OCI-M1 (cell line): ENCODE measurements at regions not wholly inside any gene's neighbourhood (a gene's known extent, or its start where the extent isn't known, plus 50 kb on each side); places are given as distances from the start of the nearest gene placed in this dataset.
"Not testable (repeated sequence)": the region's sequence is repeated elsewhere in the genome, so short reads cannot be mapped to it uniquely, and the experiment has no call there.

Experiments
- DNase-seq: peaks from one replicate; lab custom pipeline; 2025; lab: John Stamatoyannopoulos, UW

DNA sequence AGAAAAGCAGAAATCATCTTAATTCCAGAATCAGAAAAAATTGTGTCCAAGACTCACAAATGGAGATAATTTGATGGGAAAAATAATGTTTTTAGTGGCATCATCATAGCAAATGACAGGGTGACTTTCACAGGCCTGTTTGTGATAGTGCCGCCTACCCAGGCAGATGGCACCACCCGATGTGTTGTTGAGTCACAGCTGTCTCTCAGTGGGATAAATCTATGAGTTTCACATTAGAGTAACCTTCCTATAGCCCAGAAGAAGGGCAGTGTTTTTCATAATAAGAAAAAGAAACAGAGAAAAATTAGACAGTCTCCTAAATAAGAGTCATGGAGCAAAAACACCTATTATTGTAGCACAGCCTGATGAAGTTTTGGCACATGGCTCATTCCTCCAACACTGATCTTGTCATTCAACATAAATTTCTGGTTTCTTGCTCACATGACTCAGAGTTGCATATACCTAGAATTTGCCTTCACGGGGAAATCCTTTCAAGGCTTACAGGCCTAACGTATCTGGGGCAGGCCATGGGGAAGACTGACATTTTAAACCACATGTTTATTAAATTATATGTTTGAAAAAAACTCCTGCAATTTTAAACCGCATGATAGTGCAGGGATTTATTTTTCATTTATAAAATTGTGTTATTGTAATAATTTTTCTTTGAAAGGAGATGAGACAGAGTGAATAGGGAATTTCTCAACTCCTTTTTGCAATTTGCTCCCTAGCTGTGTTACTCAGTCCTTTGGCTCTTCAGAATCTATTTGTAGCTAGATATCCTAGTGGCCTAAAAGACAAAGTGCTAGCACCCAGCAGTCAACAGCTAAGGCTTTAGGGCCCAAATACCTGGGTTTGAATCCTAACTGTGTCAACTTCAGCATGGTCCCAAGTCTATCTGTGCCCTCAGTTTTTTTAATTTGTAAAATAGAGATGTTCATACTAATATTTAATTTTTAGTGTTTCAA is 393.7 kb downstream of the NDFIP2 start:
- DNase-seq, result no peak

DNA sequence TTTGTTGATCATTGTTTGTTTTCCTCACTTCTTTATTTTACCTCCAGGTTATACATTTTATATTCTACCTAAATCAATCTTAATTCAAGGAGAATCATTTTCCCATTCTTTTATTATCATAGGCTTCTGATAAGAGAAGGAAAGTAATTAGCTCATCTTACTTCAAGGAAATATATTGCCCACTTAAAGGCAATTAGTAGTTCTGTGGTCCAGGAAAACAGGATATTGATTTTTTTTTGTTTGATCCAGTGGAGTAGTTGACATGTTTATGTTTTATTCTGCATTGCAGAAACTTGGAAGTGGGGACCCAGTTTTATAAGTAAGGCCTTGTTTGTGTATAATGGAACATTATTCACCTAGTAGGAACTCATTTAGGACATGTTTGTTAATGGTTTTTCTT is 390.6 kb downstream of the NDFIP2 start:
- no peak for DNase-seq

DNA sequence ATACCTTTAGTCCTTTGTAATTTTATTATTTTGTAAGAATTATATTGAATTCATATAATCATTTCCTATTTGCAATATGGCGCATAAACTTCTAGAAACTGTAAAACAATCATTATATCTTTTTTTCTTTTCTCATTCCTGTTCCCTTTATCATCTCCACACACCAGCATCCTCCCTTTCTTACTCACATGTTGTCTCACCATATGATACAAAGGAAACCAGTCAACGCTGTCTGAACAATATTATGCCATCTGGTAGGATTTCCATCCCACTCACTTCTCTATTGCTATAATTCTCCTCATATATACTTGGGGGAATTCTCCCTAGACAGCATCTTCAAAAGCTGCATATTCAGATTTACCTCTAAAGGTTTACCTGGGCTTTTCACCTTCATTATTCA is 389.8 kb downstream of the NDFIP2 start:
- DNase-seq, result no peak

DNA sequence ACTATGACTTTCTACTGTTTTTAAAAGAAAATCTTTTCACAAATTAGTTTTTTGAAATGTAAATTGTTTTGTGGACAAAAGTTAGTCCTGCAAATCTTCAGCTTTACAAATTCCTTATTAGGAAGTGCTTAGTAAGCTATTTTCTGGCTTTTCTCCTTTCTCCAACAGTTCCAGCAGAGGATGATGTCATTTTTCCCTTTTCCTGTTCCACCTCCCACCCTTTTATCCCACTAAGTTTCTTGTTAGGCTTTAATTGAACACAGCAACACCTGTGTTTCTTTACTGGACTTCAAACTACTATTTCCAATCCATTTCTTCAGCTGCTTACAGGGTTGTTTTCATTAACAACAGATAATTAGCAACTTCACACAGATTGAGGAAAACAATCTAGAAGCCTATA is 389.2 kb downstream of the NDFIP2 start:
- DNase-seq, result no peak

DNA sequence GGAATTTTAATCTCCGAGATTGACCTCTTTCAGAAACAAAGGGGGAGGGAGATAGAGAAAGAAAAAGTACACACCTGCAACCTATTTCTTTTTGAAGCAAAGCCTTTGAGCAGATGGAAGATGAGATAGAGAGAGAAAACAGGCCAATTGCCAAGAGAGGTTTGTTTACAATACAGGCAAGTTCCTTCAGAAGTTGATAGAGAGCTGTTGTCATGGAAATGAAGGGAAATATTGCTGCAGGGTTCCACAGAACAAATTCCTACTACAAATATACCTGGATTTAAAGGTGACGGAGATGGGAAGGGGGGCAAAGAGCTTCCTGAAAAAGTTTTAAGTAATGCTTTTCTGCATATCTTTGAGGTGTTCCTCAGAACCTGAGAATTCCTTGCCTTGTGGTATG is 388.4 kb downstream of the NDFIP2 start:
- DNase-seq, result no peak

DNA sequence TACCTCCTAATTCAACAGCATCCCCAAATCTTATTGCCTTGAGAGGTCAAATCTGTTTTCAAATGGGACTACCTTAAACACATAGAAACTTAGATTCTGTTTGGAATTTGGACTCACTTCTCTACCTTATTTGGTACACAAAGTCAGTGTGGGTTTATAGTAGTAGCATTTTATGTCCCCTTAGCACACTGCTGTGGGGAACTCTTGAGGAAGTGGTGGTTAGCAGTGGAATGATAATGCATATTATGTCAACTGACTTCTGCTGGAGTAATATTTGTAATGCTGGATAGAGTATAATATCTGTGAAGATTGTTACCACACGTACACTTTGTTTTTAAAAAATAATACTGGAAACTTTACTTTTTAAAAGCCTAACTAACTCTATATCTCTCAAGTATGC is 386.3 kb downstream of the NDFIP2 start:
- DNase-seq, result peak; percentile 86

DNA sequence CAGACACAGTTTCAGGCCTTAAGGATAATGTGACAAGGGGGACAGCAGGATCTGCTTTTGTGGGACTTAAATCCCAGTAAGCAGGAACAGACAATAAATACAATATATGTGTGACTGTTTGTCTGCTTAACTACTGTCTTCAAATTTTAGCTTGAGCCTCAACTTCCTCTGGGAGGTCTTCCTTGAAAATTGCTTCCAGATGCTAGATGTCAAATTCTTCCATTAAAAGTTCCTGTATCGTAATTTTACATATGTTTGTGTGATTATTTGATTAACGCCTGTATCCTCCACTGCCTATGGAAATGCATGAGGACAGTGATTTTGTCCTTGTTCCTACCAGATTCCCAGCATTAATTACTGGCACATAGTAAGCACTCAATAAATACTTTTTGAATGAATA is 385.5 kb downstream of the NDFIP2 start:
- DNase-seq, result no peak

DNA sequence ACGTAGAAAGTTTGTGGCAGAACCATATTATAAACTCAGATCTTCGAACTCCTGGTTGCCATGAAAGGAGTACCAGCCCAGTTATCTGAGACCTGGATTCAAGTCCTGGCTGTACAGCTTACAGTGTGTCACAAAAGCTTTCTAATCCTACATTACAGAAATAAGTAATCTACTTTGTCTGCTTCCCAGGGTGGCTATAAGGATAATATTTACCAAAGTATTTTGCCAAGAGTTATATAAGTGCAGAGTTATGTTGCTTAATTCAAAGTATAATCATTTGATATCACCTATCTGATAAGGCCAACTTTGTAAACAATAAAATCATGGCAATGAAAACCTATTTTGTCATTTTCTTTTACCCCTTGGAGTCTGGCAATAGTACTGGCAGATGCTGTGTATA is 381.6 kb downstream of the NDFIP2 start:
- no peak for DNase-seq

DNA sequence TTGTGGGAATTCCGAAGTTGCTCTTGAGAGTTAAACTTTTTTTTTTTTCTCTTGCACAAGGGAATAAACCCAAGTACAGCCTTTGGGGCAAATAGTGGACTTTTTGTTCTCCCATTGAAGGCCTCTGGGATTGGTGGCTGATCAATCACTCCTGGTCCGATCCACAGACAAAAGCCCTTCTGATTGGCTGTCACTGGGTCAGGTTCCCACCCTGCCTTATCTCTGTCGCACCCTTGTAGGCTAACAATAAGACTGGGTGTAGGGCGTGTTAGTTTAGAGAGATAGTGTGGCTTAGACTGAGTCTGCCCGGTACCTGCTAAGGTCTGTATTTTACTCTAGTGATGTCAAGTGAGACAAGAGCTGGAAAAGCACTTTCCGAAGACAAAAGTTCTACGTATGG is 380.8 kb downstream of the NDFIP2 start:
- DNase-seq, result peak; percentile 11

DNA sequence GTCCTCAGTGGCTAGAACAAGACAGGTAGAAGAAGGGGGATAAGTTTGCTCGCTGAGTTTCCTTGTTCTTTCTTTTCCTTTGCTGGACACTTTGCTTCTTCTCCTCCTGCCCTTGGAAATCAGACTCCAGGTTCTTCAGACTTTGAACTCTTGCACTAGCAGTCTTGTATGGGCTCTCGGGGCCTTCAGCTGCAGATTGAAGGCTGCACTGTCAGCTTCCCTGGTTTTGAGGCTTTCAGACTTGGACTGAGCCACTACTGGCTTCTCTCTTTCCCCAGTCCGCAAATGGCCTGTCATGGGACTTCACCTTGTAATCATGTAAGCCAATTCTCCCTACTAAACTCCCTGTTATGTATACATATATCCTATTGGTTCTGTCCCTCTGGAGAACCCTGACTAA is 379.8 kb downstream of the NDFIP2 start:
- DNase-seq, result no peak

DNA sequence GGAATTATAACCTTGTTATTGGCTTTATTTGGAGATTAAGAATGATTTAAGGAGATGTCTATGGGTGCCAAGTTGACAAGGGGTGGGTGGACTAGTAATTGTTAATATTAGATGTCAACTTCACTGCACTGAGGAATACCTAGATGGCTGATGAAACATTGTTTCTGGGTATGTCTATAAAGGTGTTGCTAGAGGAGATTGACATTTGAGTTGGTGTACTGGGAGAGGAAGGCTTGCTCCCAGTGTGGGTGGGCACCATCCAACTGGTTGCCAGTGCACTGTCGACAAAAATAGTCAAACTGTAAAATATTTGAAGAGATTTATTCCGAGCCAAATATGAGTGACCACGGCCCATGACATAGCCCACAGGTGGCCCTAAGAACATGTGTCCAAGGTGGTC is 378.8 kb downstream of the NDFIP2 start:
- DNase-seq, result no peak

DNA sequence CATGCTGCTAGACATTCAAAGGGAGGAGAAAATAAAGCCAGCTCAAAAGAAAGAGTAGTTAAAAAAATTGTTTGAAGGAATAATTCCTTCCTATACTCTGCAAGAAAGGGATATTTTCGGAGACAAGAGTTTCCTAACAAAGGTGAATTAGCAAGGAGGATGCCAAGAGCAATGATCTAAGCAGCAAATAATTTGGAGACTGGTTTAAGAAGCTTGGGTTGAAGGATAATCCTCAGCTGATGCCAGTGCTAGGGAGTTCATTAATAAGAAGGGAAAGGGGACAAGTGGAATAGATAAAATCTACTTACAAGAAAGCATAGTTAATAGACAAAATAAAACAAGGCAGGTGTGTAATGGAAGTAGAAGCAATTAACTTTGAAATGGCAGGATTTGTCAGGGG is 372.3 kb downstream of the NDFIP2 start:
- no peak for DNase-seq

DNA sequence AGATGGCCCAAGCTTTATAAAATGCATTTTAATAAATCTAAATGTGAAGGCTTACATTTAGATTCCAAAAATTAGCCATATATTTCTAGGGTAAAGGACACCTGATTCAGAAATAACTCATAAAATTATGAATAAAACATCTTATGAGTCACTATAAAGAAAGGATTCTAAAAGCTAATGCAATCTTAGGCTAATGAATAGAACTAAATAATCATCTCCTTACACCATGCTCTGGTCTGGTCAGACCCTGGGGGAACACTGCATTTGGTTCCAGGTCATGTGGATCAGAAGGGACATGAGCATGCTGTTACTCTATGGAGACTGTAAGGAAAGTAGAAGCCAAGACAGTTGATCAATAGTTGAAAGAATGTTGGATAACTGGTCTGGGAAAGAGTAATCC is 370.4 kb downstream of the NDFIP2 start:
- no peak for DNase-seq

DNA sequence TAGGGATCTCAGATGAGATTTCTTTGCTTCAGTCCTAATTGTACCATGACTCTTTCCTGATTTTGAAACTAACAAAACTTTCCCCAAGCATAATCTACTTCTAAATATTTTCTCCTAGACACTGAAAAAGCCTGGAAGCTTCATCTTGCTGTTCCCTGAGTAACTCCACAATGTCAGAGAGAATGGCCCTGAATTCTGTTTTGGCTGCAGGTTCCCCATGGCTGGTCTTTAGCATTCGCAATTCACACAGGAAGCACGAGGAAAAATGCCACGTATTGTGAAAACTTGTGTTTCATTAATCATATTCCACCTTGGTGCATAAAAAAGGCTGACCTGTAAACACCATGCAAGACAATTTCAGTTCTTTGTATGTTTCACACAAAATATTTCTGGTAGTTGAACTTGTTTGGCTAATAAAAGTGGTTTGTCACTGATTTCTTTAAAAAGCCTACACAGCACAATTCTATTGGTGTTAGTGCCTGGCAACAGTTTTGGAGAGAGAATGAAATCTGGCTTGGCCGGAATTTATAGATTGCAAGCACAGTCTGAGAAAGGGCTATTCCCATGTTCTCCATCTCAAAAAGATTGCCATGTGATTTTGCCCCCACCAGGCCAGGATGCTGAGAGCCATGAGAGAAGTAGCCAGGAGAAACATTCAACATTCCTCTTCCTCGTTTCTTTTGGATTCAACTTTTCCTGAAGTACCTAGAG is 367.1 kb downstream of the NDFIP2 start:
- no peak for DNase-seq

DNA sequence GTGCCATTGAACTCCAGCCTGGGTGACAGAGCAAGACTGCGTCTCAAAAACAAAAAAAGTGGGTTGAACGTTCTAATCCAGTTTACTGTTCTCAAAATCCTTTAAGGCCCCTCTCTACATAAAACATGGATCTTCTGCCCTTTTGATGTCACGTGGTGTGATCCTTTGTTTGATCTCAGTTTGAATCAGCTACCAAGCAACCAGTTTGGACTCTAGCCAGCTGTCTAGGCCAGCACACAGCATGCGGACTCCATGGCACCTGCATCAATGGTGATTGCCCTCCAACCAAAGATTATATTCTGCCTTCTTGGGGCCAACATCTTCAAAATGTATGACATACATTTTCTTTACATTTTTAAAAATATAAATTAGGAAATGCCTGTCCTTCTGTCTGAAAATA is 365.4 kb downstream of the NDFIP2 start:
- no peak for DNase-seq

DNA sequence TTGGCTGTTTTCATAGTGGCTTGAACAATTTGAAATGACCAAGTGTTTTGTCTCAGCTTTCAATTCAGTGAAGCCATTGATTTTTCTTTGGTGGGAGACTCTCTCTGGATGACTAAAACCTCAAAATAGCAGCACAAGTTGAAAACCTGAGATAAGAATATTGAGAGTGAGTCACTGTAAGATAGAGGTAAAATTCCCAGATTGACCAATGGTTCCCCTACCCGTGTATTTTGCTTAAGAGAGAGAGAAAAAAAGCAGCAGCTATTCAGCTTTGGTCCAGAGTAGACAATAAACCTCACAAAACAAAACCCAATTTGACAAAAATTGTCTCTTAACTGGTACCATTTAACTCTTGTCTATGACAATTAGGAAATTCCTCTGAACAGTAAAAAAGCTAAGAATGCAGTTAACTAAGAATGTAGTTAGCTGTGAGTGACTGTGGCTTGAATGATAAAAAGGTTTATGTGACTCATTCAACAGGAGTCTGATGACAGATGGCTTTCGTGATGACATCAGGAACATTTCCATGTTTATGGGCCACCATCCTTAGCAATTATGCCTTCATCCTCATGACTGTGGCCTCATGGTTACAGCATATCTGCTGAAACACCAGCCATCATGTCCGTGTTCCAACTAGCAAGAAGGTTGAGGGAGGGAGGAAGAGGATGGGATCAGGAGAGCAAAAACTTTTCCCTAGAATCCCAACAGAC is 356.9 kb downstream of the NDFIP2 start:
- peak; percentile 54 for DNase-seq

DNA sequence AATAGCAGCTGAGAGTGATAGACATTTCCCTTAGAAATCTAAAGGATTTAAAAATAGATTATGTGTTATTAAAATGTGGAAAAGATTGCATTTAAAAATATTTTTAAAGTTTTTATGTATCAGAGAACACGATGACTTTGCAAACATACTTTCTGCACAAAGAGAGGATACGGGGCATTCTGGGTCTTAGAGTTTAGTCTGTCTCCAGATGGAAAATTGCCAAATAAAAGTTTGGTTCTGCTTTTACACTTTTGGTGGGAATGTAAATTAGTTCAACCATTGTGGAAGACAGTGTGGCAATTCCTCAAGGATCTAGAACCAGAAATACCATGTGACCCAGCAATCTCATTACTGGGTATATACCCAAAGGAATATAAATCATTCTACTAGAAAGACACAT is 355.2 kb downstream of the NDFIP2 start:
- DNase-seq, result not testable (repeated sequence)

DNA sequence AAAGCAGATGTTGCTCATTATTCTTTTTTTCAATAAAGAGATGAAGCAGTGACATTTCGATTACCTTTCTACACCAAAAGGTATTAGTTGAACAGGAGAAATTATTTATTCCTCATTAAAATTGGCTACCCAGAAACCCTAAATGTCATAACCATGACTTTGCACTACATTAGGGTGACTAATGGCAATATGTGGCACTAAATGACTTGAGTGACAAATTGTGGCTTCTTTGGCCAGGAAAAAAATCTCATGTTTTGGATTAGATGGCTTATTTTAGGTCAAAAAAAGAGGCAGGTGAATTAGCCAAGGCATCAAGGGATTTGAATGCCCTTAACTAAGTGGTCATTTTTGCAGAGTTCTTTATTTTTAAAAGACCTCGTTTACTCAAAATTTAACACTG is 353.9 kb downstream of the NDFIP2 start:
- DNase-seq, result no peak

DNA sequence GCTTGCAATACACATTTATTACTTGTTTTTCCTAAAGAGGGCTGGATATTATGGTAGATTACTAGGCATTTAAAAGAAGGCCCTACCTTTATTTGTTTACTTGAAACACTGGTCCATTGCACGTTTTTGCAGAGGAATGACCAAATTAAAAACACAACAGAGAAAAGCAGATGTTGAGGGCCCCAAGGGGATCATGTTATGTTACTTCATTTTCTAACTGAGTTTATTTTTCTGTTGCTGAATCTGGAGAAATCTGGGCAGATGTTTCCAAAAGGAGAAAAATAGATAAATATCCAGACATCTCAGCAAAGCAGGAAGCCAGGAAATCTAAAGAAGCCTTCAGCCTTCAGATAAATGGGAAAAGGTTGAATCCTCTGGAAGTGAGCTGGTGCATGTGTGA is 353.0 kb downstream of the NDFIP2 start:
- no peak for DNase-seq

DNA sequence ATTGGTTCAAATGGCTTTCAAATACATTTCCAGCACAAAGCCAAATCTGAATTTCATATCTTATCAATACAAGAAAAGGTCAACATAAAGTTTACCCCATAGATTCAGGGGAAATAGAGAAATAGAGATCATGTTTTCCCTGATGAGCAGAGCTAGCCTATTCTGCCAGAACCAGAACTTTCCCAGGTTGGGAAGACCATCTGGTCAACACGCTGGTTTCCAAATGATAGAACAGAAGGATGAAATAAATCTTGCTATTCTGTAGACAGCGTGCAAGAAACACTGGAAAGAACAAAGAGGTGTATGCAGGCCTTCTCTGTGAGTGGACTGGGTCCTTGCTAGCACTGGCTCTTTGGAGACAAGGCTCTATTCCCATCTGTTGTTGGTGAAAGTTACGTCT is 350.6 kb downstream of the NDFIP2 start:
- no peak for DNase-seq

DNA sequence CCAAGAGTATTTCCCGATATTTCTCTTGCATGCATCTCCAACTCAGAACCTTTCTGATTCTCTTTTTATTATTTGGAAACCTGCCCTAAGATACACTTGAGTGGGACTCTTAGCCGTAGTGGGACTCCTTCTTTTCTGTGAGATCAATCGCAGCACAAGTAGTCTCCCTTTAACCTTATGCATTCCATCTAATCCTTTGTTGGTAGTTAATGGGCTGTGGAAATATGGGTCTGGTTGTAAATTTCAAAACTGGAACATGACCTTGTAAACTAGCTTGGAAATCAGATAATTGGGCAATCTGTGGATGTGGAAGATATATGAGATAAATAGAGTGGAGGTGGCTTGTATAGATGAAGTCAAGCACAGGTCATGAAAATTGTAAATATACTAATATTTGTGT is 350.0 kb downstream of the NDFIP2 start:
- DNase-seq, result no peak

DNA sequence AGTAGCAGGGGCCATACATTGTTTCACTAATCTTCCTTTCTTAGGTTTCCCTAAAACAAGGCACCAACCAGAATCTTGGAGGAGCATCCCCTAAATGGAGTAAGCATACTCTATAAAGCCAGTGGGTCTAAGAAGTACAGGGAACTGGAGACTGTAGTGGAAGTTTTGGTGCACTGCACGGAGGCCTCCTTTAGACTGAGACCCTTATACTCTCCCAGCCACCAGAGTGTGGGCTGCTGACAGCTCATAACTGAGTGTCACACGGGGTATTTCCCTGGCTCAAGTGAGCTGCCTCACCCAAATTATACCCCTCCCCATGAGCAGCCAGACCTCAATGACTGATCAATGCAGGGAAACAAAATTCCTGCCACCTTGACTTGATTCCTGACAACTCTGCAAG is 349.5 kb downstream of the NDFIP2 start:
- no peak for DNase-seq

DNA sequence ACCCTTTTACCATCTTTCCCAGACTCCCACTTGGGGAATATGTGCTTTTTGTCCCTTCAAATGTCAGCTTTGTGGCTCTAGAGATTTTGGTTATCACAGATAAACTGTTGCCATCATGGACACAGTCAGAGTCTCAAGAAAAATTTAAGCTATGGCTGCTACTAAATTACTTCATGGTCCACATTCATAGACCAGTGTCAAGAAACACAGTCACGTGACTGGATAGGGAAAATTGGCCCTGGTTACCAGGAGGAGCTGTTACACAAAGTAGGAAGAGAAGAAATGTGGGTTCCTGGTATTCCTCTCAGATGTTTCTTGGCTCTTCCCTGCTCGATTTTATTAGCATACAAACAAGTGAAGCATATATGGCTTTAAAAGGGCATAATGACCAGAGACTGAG is 348.9 kb downstream of the NDFIP2 start:
- DNase-seq, result no peak
